Ishikawa (cell line): ENCODE measurements at regions not wholly inside any gene's neighbourhood (a gene's known extent, or its start where the extent isn't known, plus 50 kb on each side); places are given as distances from the start of the nearest gene placed in this dataset.
A peak's percentile ranks its signal among the peaks of the same experiment; 100 is the strongest.

ENCODE experiments used
- CEBPB ChIP-seq: IDR thresholded peaks from 2 replicates; pipeline ENCODE4 v1.6.1; 2012
- CREB1 ChIP-seq: IDR thresholded peaks from 2 replicates; pipeline ENCODE4 v1.6.1; 2012; ENCODE audit warnings: low read depth
- EGR1 ChIP-seq: IDR thresholded peaks from 2 replicates; pipeline ENCODE4 v1.6.1; 2012
- EP300 ChIP-seq: IDR thresholded peaks from 2 replicates; pipeline ENCODE4 v1.6.1; 2012; ENCODE audit warnings: borderline replicate concordance
- FOXM1 ChIP-seq: IDR thresholded peaks from 2 replicates; pipeline ENCODE4 v1.6.1; 2012; ENCODE audit warnings: low read depth, borderline replicate concordance
- MAX ChIP-seq: IDR thresholded peaks from 2 replicates; pipeline ENCODE4 v1.6.1; 2012
- NFIC ChIP-seq: IDR thresholded peaks from 2 replicates; pipeline ENCODE4 v1.6.1; 2012
- RAD21 ChIP-seq: IDR thresholded peaks from 2 replicates; pipeline ENCODE4 v1.6.1; 2012; ENCODE audit warnings: low read depth
- TAF1 ChIP-seq: IDR thresholded peaks from 2 replicates; pipeline ENCODE4 v1.6.1; 2012; ENCODE audit warnings: low read depth, mild to moderate bottlenecking
- TCF12 ChIP-seq: IDR thresholded peaks from 2 replicates; pipeline ENCODE4 v1.6.1; 2012; ENCODE audit warnings: low read depth
- TEAD4 ChIP-seq: IDR thresholded peaks from 2 replicates; pipeline ENCODE4 v1.6.1; 2012
- YY1 ChIP-seq: IDR thresholded peaks from 2 replicates; pipeline ENCODE4 v1.6.1; 2012; ENCODE audit warnings: low read depth
- ZBTB7A ChIP-seq: IDR thresholded peaks from 2 replicates; pipeline ENCODE4 v1.6.1; 2012; ENCODE audit warnings: low read depth
- TF ChIP-seq, protein P1 (sequence below): IDR thresholded peaks from 2 replicates; pipeline ENCODE4 v1.6.1; 2012
- TF ChIP-seq, protein P2 (sequence below): IDR thresholded peaks from 2 replicates; pipeline ENCODE4 v1.6.1; 2012; ENCODE audit warnings: low read depth, mild to moderate bottlenecking

- TF ChIP-seq TCF12: peak; percentile 63; the same call in 1 of the 2 replicates
- TF ChIP-seq, protein P1, sequence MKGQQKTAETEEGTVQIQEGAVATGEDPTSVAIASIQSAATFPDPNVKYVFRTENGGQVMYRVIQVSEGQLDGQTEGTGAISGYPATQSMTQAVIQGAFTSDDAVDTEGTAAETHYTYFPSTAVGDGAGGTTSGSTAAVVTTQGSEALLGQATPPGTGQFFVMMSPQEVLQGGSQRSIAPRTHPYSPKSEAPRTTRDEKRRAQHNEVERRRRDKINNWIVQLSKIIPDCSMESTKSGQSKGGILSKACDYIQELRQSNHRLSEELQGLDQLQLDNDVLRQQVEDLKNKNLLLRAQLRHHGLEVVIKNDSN: no peak
- peak; percentile 39; the same call in 1 of the 2 replicates for TF ChIP-seq FOXM1
- TF ChIP-seq CREB1: no peak
- TF ChIP-seq EP300: peak; percentile 83
- peak; percentile 47 for TF ChIP-seq TEAD4
- TF ChIP-seq NFIC: peak; percentile 72
- no peak for TF ChIP-seq CEBPB
Observed at GRCh38 chrX:10922835-10923234, 188.3 kb upstream of the HCCS start.

DNA sequence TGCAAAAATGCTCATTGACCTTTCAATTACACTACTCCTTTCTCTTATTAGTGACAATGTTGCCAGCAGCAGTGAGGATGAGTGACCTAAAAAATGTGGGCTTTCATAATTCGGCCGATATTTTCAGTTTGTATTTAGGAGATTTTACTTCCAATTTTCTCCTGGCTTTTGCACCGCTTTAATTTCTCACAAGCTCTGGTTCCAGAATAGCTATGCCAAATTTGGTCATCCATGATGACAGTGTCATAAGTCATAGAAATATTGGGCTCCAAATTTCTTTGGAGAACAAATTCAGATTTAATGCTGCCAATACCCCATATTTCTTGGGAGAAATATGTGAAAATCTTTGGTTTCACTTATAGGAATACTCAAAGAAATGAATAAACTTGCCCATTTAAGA is 187.7 kb upstream of the HCCS start:
- TF ChIP-seq, protein P2, sequence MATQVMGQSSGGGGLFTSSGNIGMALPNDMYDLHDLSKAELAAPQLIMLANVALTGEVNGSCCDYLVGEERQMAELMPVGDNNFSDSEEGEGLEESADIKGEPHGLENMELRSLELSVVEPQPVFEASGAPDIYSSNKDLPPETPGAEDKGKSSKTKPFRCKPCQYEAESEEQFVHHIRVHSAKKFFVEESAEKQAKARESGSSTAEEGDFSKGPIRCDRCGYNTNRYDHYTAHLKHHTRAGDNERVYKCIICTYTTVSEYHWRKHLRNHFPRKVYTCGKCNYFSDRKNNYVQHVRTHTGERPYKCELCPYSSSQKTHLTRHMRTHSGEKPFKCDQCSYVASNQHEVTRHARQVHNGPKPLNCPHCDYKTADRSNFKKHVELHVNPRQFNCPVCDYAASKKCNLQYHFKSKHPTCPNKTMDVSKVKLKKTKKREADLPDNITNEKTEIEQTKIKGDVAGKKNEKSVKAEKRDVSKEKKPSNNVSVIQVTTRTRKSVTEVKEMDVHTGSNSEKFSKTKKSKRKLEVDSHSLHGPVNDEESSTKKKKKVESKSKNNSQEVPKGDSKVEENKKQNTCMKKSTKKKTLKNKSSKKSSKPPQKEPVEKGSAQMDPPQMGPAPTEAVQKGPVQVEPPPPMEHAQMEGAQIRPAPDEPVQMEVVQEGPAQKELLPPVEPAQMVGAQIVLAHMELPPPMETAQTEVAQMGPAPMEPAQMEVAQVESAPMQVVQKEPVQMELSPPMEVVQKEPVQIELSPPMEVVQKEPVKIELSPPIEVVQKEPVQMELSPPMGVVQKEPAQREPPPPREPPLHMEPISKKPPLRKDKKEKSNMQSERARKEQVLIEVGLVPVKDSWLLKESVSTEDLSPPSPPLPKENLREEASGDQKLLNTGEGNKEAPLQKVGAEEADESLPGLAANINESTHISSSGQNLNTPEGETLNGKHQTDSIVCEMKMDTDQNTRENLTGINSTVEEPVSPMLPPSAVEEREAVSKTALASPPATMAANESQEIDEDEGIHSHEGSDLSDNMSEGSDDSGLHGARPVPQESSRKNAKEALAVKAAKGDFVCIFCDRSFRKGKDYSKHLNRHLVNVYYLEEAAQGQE: no peak
- TF ChIP-seq, protein P1: no peak
- TF ChIP-seq NFIC: no peak
- no peak for TF ChIP-seq FOXM1
- no peak for TF ChIP-seq MAX
- no peak for TF ChIP-seq EGR1
- no peak for TF ChIP-seq CEBPB
- TF ChIP-seq EP300: no peak
- no peak for TF ChIP-seq TCF12
- no peak for TF ChIP-seq YY1
- no peak for TF ChIP-seq TEAD4
- no peak for TF ChIP-seq RAD21

DNA sequence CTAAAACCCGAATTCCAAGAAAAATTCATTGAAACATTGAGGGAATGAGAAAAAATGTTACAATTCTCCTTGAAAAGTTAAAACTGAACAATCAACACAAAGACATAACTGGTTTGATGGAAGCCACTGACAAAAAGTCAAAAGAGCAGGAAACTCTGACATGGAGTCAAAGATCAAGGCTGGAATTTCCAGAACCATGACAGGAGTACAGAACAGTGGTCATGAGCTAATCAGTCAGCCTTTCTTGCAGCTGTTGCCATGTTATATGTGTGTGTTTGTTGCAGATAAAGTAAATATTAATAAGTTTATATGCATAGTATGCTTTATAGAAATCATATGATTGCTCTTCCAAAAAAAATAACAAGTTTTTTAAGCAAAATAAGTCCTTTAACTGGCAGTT is 184.7 kb upstream of the HCCS start:
- TF ChIP-seq CEBPB (no peak), TAF1 (no peak), CREB1 (no peak), RAD21 (no peak)
- TF ChIP-seq, protein P1: no peak

- TF ChIP-seq ZBTB7A (no peak), MAX (no peak)
Observed at GRCh38 chrX:10926891-10927290, 184.2 kb upstream of the HCCS start.

- TF ChIP-seq, protein P2: no peak
- TF ChIP-seq CREB1 (no peak), EGR1 (no peak), RAD21 (no peak), NFIC (no peak), FOXM1 (no peak), EP300 (no peak), CEBPB (no peak), TCF12 (no peak), TEAD4 (no peak), MAX (no peak)
- TF ChIP-seq, protein P1: no peak
Observed at GRCh38 chrX:10929747-10930146, 181.4 kb upstream of the HCCS start.

DNA sequence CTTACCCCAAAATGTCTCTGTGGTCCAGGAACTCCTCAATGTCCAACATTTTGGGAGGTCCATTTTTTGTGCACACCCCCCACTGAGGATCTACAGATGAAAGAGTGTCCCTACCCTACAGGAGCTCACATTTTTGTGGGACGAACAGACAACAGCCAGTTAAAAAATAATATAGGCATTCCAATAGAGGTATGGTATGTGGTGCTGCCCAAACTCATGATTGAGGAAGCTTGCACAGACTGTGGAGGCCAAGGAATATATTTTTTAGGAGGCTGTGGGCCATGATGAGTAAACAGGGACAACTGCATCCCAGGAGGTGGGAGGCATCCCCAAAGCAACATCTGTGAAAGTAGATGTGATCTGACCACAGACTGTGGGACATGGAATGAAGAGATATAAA is 181.0 kb upstream of the HCCS start:
- no peak for TF ChIP-seq NFIC
- TF ChIP-seq FOXM1: no peak
- TF ChIP-seq ZBTB7A: no peak
- TF ChIP-seq EP300: no peak
- no peak for TF ChIP-seq MAX
- no peak for TF ChIP-seq EGR1
- no peak for TF ChIP-seq RAD21
